Ectodermal cell (in vitro differentiated cells): ENCODE measurements at regions not wholly inside any gene's neighbourhood (a gene's known extent, or its start where the extent isn't known, plus 50 kb on each side); places are given as distances from the start of the nearest gene placed in this dataset.

Experiments used
- H3K27ac ChIP-seq: 2 replicates; pipeline ENCODE4 v1.7.0; 2013; ENCODE audit warnings: mild to moderate bottlenecking, low read depth, low read length; ENCODE audit not compliant: insufficient read depth, poor library complexity, severe bottlenecking
- H3K27me3 ChIP-seq: 2 replicates; pipeline ENCODE4 v1.7.0; 2013; ENCODE audit warnings: mild to moderate bottlenecking, low read length; ENCODE audit not compliant: insufficient read depth, control insufficient read depth, poor library complexity, severe bottlenecking
- H3K36me3 ChIP-seq: one replicate; pipeline ENCODE4 v1.7.0; 2013; ENCODE audit warnings: low read length; ENCODE audit not compliant: control insufficient read depth, insufficient read depth
- H3K4me1 ChIP-seq: one replicate; pipeline ENCODE4 v1.7.0; 2013; ENCODE audit warnings: low read length; ENCODE audit not compliant: control insufficient read depth, insufficient read depth
- H3K4me3 ChIP-seq: 2 replicates; pipeline ENCODE4 v1.7.0; 2013; ENCODE audit warnings: low read depth, low read length, control low read depth; ENCODE audit not compliant: insufficient read depth
- H3K9me3 ChIP-seq: 2 replicates; pipeline ENCODE4 v1.7.0; 2013; ENCODE audit warnings: mild to moderate bottlenecking, low read length, moderate library complexity; ENCODE audit not compliant: control insufficient read depth
- WGBS, 2 experiments: methylation state at CpG; one replicate each; pipeline ENCODE4 v1.1.7; 2013; ENCODE audit warnings: missing lambda C conversion rate in 2 of 2; 5-methylcytosine and 5-hydroxymethylcytosine counted together

- no peaks in the 10 kb centered on the region for H3K27me3 ChIP-seq
- H3K9me3 ChIP-seq = no peaks in the 10 kb centered on the region
- H3K4me3 ChIP-seq = no peak overlapping the region
- H3K36me3 ChIP-seq = no peaks in the 10 kb centered on the region
- no peak overlapping the region for H3K27ac ChIP-seq
- H3K4me1 ChIP-seq = no peaks in the 10 kb centered on the region
- 100% methylated on average over 1 of the region's 1 CpG for WGBS, 2 experiments
These were observed 608.0 kb upstream of the EPHA7 start for GRCh38 chr6:94027374-94027773.

- no peak overlapping the region for H3K4me3 ChIP-seq
These were observed 607.2 kb upstream of the EPHA7 start for GRCh38 chr6:94026575-94026974.

GRCh38 chr6:94005835-94006234, 586.5 kb upstream of the EPHA7 start:
- Histone ChIP-seq H3K27ac (no peak overlapping the region), H3K36me3 (no peaks in the 10 kb centered on the region), H3K27me3 (no peaks in the 10 kb centered on the region), H3K4me3 (no peak overlapping the region), H3K4me1 (no peaks in the 10 kb centered on the region), H3K9me3 (no peaks in the 10 kb centered on the region)
- 86 to 88% methylated on average over 1 of the region's 1 CpG for WGBS, 2 experiments

More at GRCh38 chr6:94026575-94026974, 607.2 kb upstream of the EPHA7 start:
- H3K36me3 ChIP-seq = no peaks in the 10 kb centered on the region
- WGBS, 2 experiments = 93 to 94% methylated on average over 8 of the region's 8 CpGs
- H3K27me3 ChIP-seq = no peaks in the 10 kb centered on the region
- H3K27ac ChIP-seq = no peak overlapping the region
- H3K9me3 ChIP-seq = no peaks in the 10 kb centered on the region
- no peaks in the 10 kb centered on the region for H3K4me1 ChIP-seq

- H3K9me3 ChIP-seq = no peaks in the 10 kb centered on the region
- no peaks in the 10 kb centered on the region for H3K36me3 ChIP-seq
- H3K4me3 ChIP-seq = no peak overlapping the region
- H3K4me1 ChIP-seq = peaks cover 4% of the 10 kb centered on the region
- 72 to 73% methylated on average over 1 of the region's 1 CpG for WGBS, 2 experiments
- no peak overlapping the region for H3K27ac ChIP-seq
- no peaks in the 10 kb centered on the region for H3K27me3 ChIP-seq
These were observed 573.6 kb upstream of the EPHA7 start for GRCh38 chr6:93992976-93993375.

- peaks cover 4% of the 10 kb centered on the region for H3K4me1 ChIP-seq
- H3K36me3 ChIP-seq = no peaks in the 10 kb centered on the region
- H3K4me3 ChIP-seq = no peak overlapping the region
- H3K27me3 ChIP-seq = no peaks in the 10 kb centered on the region
- 85 to 88% methylated on average over 2 of the region's 2 CpGs for WGBS, 2 experiments
- H3K9me3 ChIP-seq = no peaks in the 10 kb centered on the region
- H3K27ac ChIP-seq = no peak overlapping the region
These were observed 570.3 kb upstream of the EPHA7 start for GRCh38 chr6:93989630-93990029.

- no peak overlapping the region for H3K4me3 ChIP-seq
- H3K4me1 ChIP-seq = no peaks in the 10 kb centered on the region
- H3K27ac ChIP-seq = no peak overlapping the region
- no peaks in the 10 kb centered on the region for H3K9me3 ChIP-seq
- H3K36me3 ChIP-seq = no peaks in the 10 kb centered on the region
- no peaks in the 10 kb centered on the region for H3K27me3 ChIP-seq
- WGBS, 2 experiments = 94% methylated on average over 2 of the region's 2 CpGs
These were observed 566.6 kb upstream of the EPHA7 start for GRCh38 chr6:93985953-93986352.

- H3K27me3 ChIP-seq = no peaks in the 10 kb centered on the region
- H3K4me1 ChIP-seq = peaks cover 4% of the 10 kb centered on the region
- no peaks in the 10 kb centered on the region for H3K36me3 ChIP-seq
- H3K27ac ChIP-seq = no peak overlapping the region
- H3K4me3 ChIP-seq = no peak overlapping the region
- WGBS, 2 experiments = 90 to 92% methylated on average over 2 to 3 of the region's 3 CpGs
- no peaks in the 10 kb centered on the region for H3K9me3 ChIP-seq
These were observed 555.8 kb upstream of the EPHA7 start for GRCh38 chr6:93975159-93975558.

- Histone ChIP-seq H3K27me3 (no peaks in the 10 kb centered on the region), H3K36me3 (no peaks in the 10 kb centered on the region), H3K9me3 (no peaks in the 10 kb centered on the region), H3K4me3 (no peak overlapping the region), H3K4me1 (peaks cover 4% of the 10 kb centered on the region), H3K27ac (no peak overlapping the region)
- WGBS, 2 experiments = 93% methylated on average over 2 of the region's 2 CpGs
These were observed 555.0 kb upstream of the EPHA7 start for GRCh38 chr6:93974332-93974731.

- peaks cover 4% of the 10 kb centered on the region for H3K4me1 ChIP-seq
- H3K4me3 ChIP-seq = no peak overlapping the region
- H3K36me3 ChIP-seq = no peaks in the 10 kb centered on the region
- no peaks in the 10 kb centered on the region for H3K27me3 ChIP-seq
- no peaks in the 10 kb centered on the region for H3K9me3 ChIP-seq
- 91 to 95% methylated on average over 3 of the region's 3 CpGs for WGBS, 2 experiments
- no peak overlapping the region for H3K27ac ChIP-seq
These were observed 553.4 kb upstream of the EPHA7 start for GRCh38 chr6:93972791-93973190.

DNA sequence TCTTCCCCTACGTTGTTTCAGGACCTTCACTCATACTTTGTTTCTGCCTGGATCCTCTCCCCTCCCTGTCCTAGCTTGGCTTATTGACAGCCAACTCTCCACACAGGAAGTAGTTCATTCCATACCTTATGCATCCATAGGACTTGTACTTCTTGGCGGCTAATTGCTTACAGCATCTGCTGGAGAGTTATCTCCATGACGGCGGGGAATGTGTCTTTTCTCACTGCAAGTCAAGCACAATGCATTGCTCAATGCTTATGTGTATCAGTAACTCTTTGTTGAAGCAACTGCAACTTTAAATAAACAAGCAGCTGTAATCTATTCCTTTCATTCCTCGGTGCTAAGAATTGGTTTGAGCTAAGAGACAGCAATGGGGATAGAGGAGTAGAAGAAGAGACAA, 551.3 kb upstream of the EPHA7 start:
- Histone ChIP-seq H3K36me3 (no peaks in the 10 kb centered on the region), H3K27ac (no peak overlapping the region), H3K27me3 (no peaks in the 10 kb centered on the region), H3K9me3 (no peaks in the 10 kb centered on the region), H3K4me3 (no peak overlapping the region), H3K4me1 (peaks cover 4% of the 10 kb centered on the region)
- WGBS, 2 experiments = 90 to 93% methylated on average over 5 of the region's 5 CpGs

DNA sequence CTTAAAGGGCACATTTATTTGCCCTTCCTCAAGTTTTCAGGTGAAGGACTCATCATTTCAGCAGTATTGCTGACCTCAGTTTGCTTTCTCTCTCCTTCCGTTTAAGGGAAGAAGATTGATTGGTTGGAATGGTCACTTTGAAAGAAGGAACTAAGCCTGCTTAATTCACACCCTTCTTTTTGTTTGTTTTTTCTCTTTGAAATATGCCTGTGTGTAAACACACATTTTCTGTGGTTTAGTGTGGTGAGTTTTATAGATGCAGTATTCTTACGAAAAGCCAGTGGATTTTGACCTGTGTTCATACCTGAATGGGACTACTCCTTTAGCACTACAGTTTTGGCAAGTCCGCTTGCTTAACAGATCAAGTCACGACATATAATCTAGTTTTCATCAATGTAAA, 548.8 kb upstream of the EPHA7 start:
- H3K27ac ChIP-seq = no peak overlapping the region
- 88 to 100% methylated on average over 3 to 4 of the region's 4 CpGs for WGBS, 2 experiments
- no peaks in the 10 kb centered on the region for H3K27me3 ChIP-seq
- no peaks in the 10 kb centered on the region for H3K36me3 ChIP-seq
- H3K4me3 ChIP-seq = no peak overlapping the region
- H3K9me3 ChIP-seq = no peaks in the 10 kb centered on the region
- peaks cover 4% of the 10 kb centered on the region for H3K4me1 ChIP-seq
